ENCODE measurements at regions not wholly inside any gene's neighbourhood (a gene's known extent, or its start where the extent isn't known, plus 50 kb on each side); places are given as distances from the start of the nearest gene placed in this dataset.

DNA sequence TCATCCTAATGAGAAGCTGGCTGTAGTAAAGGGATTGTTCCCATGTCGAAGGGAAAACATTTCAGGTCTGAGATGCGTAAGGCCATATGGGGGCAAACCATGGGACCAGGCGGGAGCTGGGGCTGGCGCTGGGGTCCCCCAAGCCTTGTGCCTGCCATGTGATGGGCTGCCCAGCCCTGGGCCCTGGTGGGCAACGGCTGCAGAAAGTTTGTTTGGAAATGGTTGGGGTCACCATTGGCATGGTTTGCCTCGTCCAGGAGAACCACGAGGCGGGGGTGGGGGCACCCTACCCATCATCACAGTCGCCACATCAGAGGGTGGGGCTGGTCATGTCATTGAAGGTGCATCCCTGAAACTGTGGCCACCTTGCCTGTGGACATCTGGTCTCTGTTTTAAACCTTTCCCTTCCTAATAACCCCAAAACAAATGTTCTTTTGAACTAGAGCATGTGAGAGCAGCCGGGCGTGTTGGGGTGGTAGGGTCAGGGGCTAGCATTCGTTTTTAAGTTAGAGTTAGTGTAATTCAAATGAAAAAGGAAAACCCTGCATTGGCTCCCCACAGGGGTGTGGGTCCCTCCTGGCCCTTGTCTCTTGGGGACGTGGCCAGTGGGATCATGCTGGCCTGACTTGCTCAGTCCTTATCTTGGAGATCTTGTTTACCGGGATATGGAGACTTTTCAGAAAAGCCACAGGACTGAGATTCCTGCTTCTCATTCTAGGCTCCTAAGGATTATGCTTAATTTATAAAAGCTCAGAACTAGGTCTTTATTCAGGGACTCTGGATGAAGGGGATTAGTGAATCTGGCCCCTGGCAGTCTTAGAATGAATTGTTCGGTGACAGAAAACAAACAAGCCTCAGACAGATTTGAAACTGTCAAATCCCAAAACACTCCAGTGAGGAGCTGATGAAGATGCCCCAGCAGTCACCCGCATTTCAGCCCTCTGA is 98.5 kb downstream of the CTTN start:
- ChIA-PET POLR2A (no interaction called here), CTCF (no interaction called here)
- no peaks in the 10 kb centered on the region for H3K27me3 ChIP-seq (ENCODE audit: control insufficient read depth in 2 of 2, insufficient read depth in 2 of 2, low read length in 2 of 2)
- intact Hi-C loops (cut with micrococcal nuclease): no loop called here
- no peaks in the 10 kb centered on the region for H3K4me1 ChIP-seq (ENCODE audit: control insufficient read depth in 2 of 2, insufficient read depth in 2 of 2, low read length in 2 of 2)
- H3K27ac ChIP-seq (ENCODE audit: low read depth, low read length): no peak overlapping the region
- Mint-ChIP-seq H3K27ac (no peak overlapping the region), H3K9me3 (no peaks in the 10 kb centered on the region), H3K4me1 (no peaks in the 10 kb centered on the region), H3K36me3 (no peaks in the 10 kb centered on the region), H3K4me3 (no peak overlapping the region), H3K27me3 (peaks cover 0 to 4% (median 0%) of the 10 kb centered on the region in 5 donors)
- H3K36me3 ChIP-seq (ENCODE audit: control insufficient read depth in 2 of 3, insufficient read depth in 3 of 3, low read length in 3 of 3): no peaks in the 10 kb centered on the region
- ATAC-seq (no peak), DNase-seq (no peak)
- H3K4me3 ChIP-seq (ENCODE audit: low read length): no peak overlapping the region
- no peaks in the 10 kb centered on the region for H3K9me3 ChIP-seq (ENCODE audit: control insufficient read depth in 2 of 3, low read length in 3 of 3)

DNA sequence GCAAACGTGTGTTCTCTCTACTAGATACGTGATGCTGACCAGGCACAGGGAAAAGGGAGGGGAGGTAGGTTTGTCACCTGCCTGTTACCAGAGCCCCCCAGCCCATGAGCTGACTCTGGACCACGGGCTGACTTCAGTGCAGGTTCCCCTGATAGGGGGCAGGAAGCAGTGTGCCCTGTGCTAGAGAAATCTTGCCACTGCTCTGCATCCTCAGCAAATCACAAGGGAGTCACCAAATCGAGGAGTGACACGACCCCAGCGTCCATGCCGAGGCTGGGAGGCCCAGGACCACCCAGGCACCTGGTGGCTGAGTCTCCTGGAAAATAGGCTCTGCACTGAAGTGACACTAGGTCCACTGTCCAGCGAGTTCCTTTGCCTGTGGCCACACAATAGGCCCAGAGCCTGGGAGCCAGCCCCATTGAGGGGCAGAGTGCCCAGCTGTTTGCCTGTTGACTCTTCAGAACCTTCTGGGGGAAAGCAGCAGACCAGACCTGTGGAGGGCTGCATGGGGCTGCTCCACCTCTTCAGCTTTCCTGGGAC is 99.3 kb downstream of the CTTN start:
- no peak overlapping the region for H3K4me3 Mint-ChIP-seq
- intact Hi-C loops (cut with micrococcal nuclease): no loop called here

DNA sequence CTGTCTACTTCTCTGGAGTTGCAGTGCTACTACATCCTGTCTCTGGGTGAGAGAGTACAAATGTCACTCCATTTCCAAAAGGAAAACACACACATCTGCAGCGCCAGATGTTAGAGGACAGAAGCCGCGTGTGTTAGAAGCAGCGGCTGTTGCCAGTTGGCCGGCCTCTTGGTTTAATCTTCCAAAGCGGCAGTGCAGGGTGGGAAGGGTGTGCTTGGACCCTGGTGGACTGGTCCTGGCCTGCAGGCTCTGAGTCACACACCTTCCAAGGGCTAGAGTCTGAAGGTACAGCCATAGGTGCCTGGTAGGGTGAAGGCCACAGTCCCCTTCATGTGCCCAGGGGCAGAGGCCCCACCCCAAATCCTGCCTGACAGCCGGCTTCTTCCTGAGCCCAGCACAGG is 99.8 kb downstream of the CTTN start:
- Mint-ChIP-seq H3K4me3 (no peak overlapping the region), H3K4me1 (no peaks in the 10 kb centered on the region), H3K27me3 (peaks cover 0 to 4% (median 0%) of the 10 kb centered on the region in 5 donors), H3K27ac (no peak overlapping the region), H3K9me3 (no peaks in the 10 kb centered on the region), H3K36me3 (no peaks in the 10 kb centered on the region)
- intact Hi-C loops (cut with micrococcal nuclease): no loop called here
- no peaks in the 10 kb centered on the region for H3K9me3 ChIP-seq (ENCODE audit: control insufficient read depth in 2 of 3, low read length in 3 of 3)
- no peaks in the 10 kb centered on the region for H3K27me3 ChIP-seq (ENCODE audit: control insufficient read depth in 2 of 2, insufficient read depth in 2 of 2, low read length in 2 of 2)
- H3K36me3 ChIP-seq (ENCODE audit: control insufficient read depth in 2 of 3, insufficient read depth in 3 of 3, low read length in 3 of 3): no peaks in the 10 kb centered on the region
- DNase-seq: no peak
- ATAC-seq: no peak
- H3K27ac ChIP-seq (ENCODE audit: low read depth, low read length): no peak overlapping the region
- ChIA-PET CTCF (no interaction called here), POLR2A (no interaction called here)
- H3K4me1 ChIP-seq (ENCODE audit: control insufficient read depth in 2 of 2, insufficient read depth in 2 of 2, low read length in 2 of 2): no peaks in the 10 kb centered on the region
- no peak overlapping the region for H3K4me3 ChIP-seq (ENCODE audit: low read length)

More for the DNA sequence above, 99.3 kb downstream of the CTTN start:
- ATAC-seq: no peak
- CTCF ChIA-PET: no interaction called here
- Mint-ChIP-seq H3K27ac (no peak overlapping the region), H3K4me1 (no peaks in the 10 kb centered on the region), H3K9me3 (no peaks in the 10 kb centered on the region), H3K27me3 (peaks cover 0 to 4% (median 0%) of the 10 kb centered on the region in 5 donors), H3K36me3 (no peaks in the 10 kb centered on the region)
- Histone ChIP-seq H3K4me1 (ENCODE audit: control insufficient read depth in 2 of 2, insufficient read depth in 2 of 2, low read length in 2 of 2) (no peaks in the 10 kb centered on the region), H3K27ac (ENCODE audit: low read depth, low read length) (no peak overlapping the region), H3K36me3 (ENCODE audit: control insufficient read depth in 2 of 3, insufficient read depth in 3 of 3, low read length in 3 of 3) (no peaks in the 10 kb centered on the region), H3K9me3 (ENCODE audit: control insufficient read depth in 2 of 3, low read length in 3 of 3) (no peaks in the 10 kb centered on the region), H3K4me3 (ENCODE audit: low read length) (no peak overlapping the region), H3K27me3 (ENCODE audit: control insufficient read depth in 2 of 2, insufficient read depth in 2 of 2, low read length in 2 of 2) (no peaks in the 10 kb centered on the region)
- DNase-seq: no peak
- POLR2A ChIA-PET: no interaction called here

DNA sequence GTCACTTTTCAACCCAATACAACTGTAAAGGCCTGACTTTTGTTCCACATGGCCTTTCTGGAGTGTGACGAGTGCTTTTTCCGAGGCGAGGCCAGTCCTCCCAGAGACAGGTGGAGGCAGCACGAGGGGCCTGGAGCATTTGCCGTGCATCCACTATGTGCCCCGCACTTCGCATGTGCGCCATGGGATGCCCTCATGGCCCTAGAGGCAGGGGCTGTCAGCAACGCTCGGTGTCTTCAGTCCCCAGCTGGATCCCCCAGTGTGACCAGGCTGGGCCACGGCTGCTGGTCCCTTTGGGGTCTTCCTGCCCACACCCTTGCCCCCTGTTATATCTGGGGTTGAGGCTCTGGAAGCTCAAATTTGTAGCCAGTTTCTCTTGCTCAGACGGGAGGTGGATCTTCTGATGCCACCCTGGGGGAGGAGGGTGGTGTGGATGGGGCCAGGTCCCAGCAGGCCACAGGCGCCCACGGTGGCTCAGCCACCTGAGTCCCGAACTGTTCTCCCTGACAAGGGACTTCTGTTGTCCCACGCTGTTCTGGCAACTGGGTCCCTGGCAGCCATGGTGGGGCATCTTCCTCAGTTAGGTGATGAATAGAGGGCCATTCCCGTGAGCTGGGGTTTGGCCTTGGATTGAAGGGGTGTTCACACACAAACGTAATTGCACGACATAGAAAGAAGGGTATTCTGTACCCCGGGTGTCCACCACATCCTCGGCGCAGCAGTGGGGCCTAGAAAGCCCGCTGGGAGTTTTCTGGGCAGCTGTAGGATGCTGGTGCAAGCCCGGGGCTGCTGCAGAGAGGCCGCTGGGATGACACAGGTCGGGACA is 100.9 kb downstream of the CTTN start:
- Histone ChIP-seq H3K27ac (ENCODE audit: low read depth, low read length) (no peak overlapping the region), H3K4me3 (ENCODE audit: low read length) (no peak overlapping the region), H3K27me3 (ENCODE audit: control insufficient read depth in 2 of 2, insufficient read depth in 2 of 2, low read length in 2 of 2) (no peaks in the 10 kb centered on the region), H3K36me3 (ENCODE audit: control insufficient read depth in 2 of 3, insufficient read depth in 3 of 3, low read length in 3 of 3) (no peaks in the 10 kb centered on the region), H3K4me1 (ENCODE audit: control insufficient read depth in 2 of 2, insufficient read depth in 2 of 2, low read length in 2 of 2) (no peaks in the 10 kb centered on the region), H3K9me3 (ENCODE audit: control insufficient read depth in 2 of 3, low read length in 3 of 3) (no peaks in the 10 kb centered on the region)
- ChIA-PET POLR2A (no interaction called here), CTCF (no interaction called here)
- Mint-ChIP-seq H3K36me3 (no peaks in the 10 kb centered on the region), H3K4me3 (no peak overlapping the region), H3K9me3 (no peaks in the 10 kb centered on the region), H3K27ac (no peak overlapping the region), H3K27me3 (peaks cover 0 to 4% (median 0%) of the 10 kb centered on the region in 5 donors), H3K4me1 (no peaks in the 10 kb centered on the region)
- DNase-seq (no peak), ATAC-seq (no peak)
- intact Hi-C loops (cut with micrococcal nuclease): no loop called here

DNA sequence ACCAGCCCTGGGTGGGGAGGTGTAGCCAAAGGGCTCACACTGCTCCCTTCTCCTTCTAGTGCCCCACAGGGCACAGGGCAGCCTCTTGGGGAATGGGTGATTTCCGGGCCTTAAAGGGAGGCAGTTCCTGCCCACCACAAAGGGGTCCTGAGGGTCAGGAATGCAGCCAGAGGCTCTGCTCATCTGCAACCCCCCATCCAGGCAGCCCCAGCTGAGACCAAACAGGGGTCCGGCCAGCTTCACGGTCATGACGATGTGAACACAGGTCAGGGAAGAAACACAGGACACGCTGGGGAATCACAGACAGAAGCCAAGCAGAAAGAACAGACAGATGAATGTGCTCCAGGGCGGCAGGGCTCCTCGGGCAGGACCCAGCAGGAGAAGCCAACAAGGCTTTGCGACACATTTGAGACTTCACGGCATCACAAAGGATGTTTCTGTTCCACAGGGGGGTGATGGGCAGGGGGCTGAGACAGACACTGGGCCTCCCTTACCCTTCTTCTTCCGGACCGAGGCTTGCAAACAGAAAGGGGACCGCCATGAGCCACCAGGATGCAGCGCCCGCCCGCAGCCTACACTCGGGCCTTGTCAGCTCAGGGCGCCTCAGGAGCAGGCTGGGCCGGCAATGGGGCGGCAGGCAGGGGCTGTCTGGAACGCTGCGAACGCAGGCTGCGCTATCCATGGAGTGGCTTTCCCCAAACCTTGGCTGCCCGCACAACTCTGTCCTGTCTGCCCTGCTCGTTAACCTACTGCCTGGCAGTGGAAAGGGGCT is 101.9 kb downstream of the CTTN start:
- peaks cover 0 to 2% (median 0%) of the 10 kb centered on the region in 7 donors for H3K4me1 Mint-ChIP-seq
- Histone ChIP-seq H3K36me3 (ENCODE audit: control insufficient read depth in 2 of 3, insufficient read depth in 3 of 3, low read length in 3 of 3) (no peaks in the 10 kb centered on the region), H3K27me3 (ENCODE audit: control insufficient read depth in 2 of 2, insufficient read depth in 2 of 2, low read length in 2 of 2) (no peaks in the 10 kb centered on the region), H3K9me3 (ENCODE audit: control insufficient read depth in 2 of 3, low read length in 3 of 3) (no peaks in the 10 kb centered on the region), H3K27ac (ENCODE audit: low read depth, low read length) (no peak overlapping the region), H3K4me3 (ENCODE audit: low read length) (no peak overlapping the region), H3K4me1 (ENCODE audit: control insufficient read depth in 2 of 2, insufficient read depth in 2 of 2, low read length in 2 of 2) (no peaks in the 10 kb centered on the region)
- ChIA-PET POLR2A (no interaction called here), CTCF (no interaction called here)
- H3K27ac Mint-ChIP-seq: no peak overlapping the region
- H3K36me3 Mint-ChIP-seq: no peaks in the 10 kb centered on the region
- DNase-seq (no peak), ATAC-seq (no peak)
- H3K9me3 Mint-ChIP-seq: no peaks in the 10 kb centered on the region
- peaks cover 0 to 5% (median 4%) of the 10 kb centered on the region in 5 donors for H3K27me3 Mint-ChIP-seq
- no peak overlapping the region for H3K4me3 Mint-ChIP-seq
- intact Hi-C loops (cut with micrococcal nuclease): no loop called here

DNA sequence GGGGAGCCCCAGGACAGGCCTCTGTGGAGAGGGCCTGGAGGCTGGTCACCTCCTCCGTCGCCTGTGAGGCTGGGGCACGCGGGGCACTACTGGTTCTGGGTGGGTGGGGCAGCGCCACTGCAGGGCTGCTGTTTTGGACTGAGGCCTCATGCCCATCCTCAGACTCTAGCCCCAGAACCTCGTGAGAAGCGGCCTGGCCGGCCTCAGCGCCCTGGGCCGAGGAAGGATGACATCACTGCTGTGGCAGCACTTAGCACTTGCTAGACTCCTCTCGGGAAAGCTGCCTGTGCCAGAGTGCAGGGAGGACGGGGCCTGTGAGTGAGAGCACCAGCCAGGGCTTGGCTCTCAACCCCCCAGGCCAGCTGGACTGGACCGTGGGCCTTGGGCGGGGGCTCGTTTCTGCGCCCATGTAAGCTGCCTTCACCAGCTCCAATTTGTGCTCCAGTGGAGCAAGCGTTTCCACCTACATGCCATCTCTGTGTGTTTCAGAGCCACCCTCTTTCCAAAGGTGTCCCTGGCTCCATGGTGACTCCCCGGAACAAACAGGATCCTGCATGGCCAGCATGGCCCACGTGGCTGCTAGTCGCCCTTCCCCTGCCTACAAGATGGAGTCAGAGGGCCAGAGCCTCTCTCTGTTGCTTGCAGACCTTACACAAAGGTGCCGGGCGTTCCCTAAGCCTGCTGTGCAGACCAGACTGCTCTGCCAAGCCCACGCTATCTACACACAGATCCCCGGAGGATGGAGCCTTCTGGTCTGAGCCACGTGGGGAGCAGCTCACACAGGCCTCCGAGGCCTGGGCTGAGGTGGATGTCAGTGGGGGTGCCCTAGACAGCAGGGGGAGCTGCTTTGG is 102.9 kb downstream of the CTTN start:
- no peak overlapping the region for H3K27ac Mint-ChIP-seq
- Histone ChIP-seq H3K36me3 (ENCODE audit: control insufficient read depth in 2 of 3, insufficient read depth in 3 of 3, low read length in 3 of 3) (no peaks in the 10 kb centered on the region), H3K4me1 (ENCODE audit: control insufficient read depth in 2 of 2, insufficient read depth in 2 of 2, low read length in 2 of 2) (no peaks in the 10 kb centered on the region), H3K27me3 (ENCODE audit: control insufficient read depth in 2 of 2, insufficient read depth in 2 of 2, low read length in 2 of 2) (no peaks in the 10 kb centered on the region), H3K9me3 (ENCODE audit: control insufficient read depth in 2 of 3, low read length in 3 of 3) (no peaks in the 10 kb centered on the region), H3K27ac (ENCODE audit: low read depth, low read length) (no peak overlapping the region), H3K4me3 (ENCODE audit: low read length) (no peak overlapping the region)
- H3K4me1 Mint-ChIP-seq: peaks cover 0 to 2% (median 0%) of the 10 kb centered on the region in 7 donors
- ChIA-PET POLR2A (no interaction called here), CTCF (no interaction called here)
- intact Hi-C loops (cut with micrococcal nuclease): no loop called here
- peaks cover 0 to 5% (median 4%) of the 10 kb centered on the region in 5 donors for H3K27me3 Mint-ChIP-seq
- no peaks in the 10 kb centered on the region for H3K9me3 Mint-ChIP-seq
- DNase-seq (no peak), ATAC-seq (no peak)
- no peaks in the 10 kb centered on the region for H3K36me3 Mint-ChIP-seq
- H3K4me3 Mint-ChIP-seq: no peak overlapping the region
